ENCODE measurements at regions not wholly inside any gene's neighbourhood (a gene's known extent, or its start where the extent isn't known, plus 50 kb on each side); places are given as distances from the start of the nearest gene placed in this dataset.

DNA sequence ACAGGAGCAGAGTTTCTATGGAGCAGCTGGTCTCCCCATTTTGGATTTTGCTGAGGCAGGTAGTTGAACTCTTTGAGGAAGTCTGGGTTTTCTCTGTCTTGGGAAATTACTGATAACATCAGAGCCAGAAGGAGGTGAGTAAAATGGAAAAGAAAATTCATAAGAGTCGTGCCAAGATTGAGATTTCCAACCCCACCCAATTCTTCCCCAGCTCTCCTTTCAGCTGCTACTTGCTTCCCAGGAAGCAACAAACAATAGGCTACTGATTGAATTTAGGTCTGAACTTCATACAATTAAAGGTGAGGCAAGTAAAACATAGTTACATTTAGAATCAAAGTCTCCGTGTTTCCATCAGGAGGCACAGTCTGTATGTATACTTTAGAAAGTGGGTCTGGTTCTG, 54.6 kb upstream of the EOLA2 start:
- DNase-seq: no peak

DNA sequence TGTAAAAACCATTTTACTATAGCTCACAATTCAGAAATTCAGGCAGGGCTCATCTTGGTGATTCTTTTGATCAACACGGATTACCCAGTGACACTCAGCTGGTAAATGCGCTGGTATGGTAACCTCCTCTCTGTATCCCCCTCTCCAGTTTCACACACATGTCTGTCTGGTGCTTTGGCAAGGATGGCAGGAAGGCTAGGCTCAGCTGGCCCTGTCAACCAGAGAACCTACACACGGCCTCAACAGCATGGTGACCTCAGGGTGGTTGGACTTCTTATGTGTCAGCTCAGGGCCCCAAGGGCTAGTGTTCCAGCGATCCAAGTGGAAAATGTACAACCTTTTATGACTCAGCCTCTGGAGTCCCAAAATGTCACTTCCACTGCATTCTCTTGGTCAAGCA, 55.7 kb upstream of the EOLA2 start:
- no peak for DNase-seq

DNA sequence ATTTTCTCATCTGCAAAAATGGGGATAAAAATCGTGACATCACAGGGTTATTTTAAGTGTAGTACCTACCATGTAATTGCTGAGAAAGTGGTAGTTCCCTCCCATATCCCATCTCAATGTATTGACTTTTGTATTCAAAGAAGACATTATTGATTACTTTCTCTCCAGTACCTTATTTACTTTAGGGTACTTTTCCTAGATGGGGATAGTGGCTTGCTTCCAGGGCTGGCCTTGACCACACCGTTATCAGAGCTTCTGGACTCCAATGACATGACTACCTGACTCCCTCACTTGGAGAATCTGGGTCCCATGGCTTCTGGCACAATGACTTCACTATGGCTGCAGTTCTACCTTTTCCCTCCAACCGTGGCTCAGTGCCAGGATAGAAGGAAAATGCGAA, 58.2 kb upstream of the EOLA2 start:
- no peak for DNase-seq

DNA sequence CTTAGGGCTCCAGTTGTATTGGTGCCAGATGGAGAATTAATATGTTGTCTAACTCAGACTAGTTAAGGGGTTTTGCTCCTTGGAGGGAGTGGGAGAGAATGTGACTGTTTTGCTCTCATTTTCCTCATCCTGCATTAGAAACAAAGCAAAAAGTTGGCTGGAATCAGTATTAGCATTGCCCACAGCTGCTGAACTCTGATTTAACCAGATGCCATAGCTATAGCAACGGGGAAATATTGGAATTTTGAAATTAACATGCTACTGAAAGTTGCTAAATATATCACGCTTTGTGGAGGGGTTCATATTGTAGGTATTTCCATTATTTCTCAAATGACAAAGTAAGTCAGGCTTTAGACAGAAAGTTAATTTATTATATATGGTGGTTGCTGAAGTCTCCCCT, 66.7 kb upstream of the EOLA2 start:
- no peak for DNase-seq

DNA sequence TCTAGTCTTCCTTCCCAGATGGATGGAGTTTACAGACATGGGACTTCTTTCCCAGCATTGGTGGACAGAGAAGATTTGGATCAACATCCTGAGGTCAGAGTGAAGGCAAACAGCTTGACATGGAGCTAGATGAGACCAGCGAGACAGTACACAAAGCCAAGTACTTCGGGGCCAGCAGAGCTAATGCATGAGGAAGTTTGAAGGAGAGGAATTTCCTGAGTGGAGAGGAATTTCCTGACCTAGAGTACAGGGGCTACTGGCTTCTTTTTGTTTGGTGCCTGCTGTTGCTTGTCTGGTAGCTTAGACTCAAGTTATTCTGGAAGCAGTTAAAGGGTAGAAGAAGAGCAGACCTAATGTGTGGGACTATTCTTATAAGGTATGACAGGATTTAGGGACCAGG, 69.1 kb upstream of the EOLA2 start:
- no peak for DNase-seq

DNA sequence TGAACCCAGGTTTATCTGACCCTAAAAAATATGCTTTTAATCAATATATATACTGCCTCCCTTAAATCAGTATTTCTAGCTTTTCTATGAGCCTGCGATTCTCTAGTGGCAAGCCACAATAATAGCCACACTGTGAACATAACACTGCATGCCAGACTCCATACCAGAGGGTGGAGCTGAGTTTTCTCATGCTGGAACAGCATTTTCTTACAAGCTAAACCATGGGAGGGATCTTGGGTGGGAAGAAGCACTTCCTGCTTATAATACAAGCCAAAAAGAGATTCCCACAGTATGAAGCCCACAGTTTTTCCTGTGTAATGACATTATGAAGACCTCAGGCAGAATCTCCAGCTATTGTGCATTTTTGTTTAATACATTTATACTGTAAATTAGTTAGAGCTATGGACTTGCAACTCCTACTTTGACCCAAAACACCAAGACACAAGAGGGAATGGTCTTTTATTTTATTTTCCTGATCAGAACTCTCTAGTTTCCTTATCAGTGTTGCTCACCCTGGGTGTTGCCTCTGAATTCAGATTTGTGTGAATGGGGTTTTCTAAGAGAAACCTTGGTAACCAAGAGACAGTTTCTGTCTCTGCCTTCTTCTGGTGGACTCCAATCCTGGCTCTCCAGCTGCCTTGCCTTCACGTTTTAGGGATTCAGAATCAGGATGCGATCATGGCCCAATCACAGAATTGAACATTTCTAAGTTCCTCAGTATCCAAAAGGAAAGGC, 74.5 kb upstream of the EOLA2 start:
- no peak for DNase-seq

DNA sequence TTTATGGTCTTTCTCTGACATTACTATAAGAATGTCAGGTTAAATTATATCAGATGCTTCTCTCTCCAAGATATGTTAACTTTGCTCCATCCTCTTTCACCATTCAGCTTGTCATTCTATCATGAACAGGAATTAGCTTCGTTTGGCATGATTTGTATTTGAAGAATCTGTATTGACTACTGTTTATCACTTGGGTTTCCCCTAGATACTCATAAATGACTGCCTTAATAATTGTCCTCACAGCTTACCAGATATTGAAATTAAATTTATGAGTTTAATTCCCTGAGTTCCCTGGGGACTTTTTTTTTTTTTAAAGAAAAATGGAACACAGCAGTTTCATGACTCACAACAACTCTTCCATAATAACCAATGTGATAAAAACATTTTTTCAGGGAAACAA, 76.2 kb upstream of the EOLA2 start:
- DNase-seq: no peak

DNA sequence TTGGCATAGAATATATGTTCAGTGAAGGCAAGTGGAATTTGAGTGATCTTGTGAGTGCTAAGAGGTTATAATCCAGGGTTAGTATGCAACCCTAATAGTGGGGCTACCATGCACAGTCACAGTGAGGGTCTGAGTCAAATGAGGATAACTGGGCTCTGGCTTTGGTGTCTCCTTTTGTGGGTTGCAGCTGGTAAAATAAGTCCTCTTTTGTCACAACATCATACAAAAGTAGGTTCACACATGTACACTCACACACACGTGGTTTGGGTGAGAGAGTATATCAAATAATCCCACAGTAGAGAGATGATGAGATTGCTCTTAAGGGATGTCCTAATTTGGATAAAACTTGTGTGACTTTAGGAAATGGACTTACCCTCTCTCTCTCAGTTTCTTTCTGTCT, 79.6 kb upstream of the EOLA2 start:
- no peak for DNase-seq

DNA sequence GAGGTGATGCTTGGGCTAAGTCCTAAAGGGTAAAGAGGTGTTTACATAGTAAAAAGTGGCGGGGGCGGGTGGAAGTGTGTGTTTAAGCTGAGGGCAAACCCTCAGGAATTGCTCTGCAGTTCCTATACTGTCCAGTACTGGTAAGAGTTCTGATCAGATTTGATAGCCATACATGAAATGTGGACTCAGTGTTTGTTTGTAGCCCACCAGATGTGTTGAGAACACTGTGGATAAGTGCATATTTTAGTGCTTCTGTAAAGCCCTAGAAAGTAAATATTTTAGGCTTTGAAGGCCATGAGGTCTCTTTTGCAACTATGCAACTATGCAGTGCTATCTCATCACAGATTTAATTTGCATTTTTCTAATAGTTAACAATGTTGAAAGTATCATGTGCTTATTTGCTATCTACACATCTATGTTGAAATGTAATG, 80.7 kb upstream of the EOLA2 start:
- no peak for DNase-seq

DNA sequence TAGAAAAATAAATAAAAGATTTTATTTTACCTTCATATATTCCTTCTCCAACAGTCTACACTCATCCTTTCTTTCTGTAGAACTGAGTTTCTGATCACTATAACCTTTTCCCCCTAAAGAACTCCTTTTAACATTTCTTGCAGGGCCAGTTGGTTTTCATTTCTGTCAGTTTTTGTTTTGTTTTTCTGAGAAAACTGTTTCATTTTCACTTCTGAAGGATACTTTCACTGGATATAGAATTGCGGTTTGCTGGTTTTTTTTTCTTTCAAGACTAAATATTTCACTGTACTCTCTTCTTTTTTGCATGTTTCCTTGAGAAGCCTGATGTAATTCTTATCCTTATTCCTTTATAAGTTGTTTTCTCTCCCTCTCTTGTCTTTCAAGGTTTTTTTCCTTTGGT, 90.4 kb upstream of the EOLA2 start:
- no peak for DNase-seq

DNA sequence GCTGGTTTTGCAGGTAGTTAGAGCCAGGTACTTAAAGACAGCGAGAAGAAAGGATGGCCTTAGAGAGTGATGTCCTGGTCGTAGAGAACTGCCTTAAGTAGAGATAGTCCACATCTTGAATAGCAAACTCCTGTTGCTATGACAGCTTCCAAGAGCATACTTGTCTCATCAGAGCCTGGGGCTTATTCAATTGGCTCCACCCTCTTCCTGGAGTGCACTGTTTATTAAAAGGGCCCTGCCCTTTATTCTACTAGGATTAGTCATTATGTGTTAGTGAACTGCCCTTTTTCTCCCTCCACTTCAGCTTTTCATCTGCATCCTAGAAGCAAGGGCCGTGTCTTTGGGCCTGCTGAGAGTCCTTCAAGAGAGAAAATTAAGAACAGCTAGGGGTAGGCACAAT, 94.5 kb upstream of the EOLA2 start:
- peak; percentile 55 for DNase-seq

DNA sequence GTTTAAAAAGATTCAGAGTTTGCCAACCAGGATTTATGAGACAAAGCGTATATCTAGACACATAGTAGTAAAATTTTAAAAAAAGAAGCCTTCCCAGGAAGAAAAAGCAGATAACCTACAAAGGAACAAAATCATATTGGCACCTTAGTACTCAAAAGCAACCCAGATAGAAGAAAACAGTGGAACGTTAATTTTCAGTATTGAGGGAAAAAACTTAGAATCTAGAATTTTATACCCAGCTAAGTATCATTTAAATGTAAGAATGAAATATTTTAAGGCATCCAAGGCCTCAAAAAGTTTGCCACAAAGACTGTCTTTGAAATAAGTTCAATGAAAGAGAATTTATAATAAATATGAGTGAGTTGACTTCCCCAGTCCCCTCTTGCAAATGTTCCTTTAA, 96.5 kb upstream of the EOLA2 start:
- no peak for DNase-seq

DNA sequence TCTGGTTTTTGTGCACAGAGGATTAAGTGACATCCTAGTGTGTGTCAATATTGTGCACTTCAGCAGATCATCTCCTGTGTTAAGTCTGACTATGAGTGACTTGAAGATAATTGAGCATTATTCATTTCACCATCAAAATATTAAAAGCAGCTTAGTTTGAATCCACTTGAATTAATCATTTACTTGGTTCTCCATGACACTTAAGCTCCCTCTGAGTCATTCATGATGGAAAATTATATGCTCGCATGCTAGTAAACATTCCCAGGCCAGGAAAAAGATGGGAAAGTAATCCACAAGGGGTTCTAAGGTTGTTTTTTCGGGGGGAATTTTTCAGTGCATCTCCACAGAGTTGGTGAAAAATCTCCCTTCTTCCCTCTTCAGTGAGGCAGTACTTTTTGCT, 97.2 kb upstream of the EOLA2 start:
- no peak for DNase-seq

DNA sequence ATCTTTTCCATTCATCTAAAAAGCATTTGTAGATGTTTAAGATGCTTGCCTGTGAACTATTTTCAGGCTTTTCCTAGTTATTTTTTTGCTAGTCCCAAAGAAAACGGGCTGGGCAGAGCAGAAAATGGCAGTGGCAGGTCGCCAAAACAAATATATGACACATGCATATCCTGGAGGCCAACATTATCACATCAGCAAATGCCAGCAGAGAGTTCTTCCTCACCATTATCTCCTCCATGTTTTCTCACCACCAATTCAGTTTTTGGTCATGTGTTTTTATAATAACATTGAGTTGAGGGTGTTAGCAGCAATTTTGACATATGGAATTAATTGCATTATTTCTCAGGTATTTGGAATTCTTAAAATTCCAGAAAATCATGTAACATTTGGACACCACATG, 97.9 kb upstream of the EOLA2 start:
- DNase-seq: no peak

DNA sequence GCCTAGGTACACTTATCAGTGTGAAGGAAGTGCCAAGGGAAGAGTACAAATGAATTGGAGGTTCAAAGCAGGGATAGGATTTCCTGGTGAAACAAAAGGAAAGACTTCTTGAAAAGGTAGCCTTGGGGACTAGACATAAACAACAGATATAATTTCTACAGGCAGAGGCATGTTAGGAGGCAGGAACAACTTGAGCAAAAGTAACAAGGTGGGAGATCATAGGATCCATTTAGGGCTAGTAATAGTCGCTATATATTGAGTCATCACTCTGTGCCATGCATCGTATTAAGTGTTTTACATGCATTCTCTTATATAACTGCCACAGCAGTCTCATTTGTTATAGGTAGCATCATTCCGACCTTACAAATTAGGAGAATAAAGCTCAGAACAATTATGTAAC, 98.3 kb upstream of the EOLA2 start:
- DNase-seq: no peak

DNA sequence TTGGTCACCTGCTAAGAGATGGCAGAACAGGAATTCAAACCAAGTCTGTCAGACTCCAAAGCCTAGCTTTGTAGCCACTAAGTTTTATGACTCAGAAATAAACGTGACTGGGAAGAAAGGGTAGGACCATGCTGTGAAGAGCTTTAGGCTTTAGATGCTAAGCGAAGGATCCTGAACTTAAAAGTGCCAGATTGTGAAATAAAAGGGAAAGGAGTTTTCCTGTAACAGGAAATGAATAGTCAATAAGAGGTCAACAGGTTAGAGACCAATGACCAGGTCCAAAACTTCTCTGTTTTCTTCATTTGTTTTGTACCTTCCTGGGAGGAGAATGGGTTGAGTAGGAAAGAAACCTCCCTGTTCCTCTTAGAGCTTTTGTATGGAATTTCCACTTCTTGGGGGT, 98.8 kb upstream of the EOLA2 start:
- DNase-seq: no peak

DNA sequence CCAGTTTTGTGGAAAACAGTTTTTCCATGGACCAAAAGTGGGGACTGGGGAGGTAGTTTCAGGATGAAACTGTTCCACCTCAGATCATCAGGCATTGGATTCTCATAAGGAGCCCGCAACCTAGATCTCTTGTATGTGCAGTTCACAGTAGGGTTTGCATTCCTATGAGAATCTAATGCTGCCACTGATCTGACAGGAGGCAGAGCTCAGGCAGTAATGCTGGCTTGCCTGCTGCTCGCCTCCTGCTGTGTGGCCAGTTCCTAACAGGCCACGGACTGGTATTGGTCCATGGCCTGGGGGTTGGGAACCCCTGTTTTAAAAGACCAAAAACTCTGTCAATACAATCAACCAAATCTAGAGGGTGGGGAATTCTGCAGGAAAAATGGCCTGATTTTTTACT, 100.0 kb upstream of the EOLA2 start:
- no peak for DNase-seq

DNA sequence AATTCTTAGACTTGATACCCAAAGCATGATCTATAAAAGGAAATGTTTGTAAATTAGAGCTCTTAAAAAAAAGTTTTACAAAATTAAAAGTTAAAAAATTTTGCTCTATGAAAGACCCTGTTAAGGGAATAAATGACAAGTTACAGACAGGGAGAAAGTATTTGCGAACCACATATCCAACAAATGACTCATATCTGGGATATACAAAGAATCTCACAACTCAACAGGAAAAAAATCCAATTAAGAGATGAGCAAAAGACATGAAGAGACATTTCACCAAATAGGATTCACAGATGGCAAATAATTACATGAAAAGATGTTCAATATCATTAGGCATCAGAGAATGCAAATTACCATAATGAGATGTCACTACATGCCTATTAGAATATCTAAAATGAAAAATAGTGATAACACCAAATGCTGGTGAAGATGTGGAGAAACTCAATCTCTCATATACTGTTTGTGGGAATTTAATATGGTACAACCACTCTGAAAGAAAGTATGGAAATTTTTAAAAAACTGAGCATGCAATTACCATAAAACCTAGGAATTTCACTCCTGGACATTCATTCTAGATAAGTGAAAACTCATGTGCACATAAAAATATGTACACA, 100.8 kb upstream of the EOLA2 start:
- DNase-seq: no peak

DNA sequence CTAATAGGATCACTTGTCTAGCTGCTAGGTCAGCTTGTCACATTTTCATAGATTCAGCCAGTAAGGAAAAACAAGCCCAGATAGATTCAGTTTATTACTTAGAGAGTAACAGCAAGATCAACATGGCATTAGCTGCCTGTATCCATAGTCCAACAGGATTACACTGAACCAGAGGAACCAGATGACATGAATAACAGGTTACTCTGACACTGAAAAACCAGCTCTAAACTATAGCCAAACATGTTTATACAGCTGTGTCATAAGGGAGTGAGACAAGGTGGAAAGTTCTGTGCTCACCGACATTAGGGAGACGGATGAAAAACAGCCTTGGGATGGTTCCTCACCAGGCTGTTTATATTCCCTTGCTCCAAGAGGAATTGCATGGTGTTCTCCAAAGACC, 102.9 kb upstream of the EOLA2 start:
- no peak for DNase-seq

DNA sequence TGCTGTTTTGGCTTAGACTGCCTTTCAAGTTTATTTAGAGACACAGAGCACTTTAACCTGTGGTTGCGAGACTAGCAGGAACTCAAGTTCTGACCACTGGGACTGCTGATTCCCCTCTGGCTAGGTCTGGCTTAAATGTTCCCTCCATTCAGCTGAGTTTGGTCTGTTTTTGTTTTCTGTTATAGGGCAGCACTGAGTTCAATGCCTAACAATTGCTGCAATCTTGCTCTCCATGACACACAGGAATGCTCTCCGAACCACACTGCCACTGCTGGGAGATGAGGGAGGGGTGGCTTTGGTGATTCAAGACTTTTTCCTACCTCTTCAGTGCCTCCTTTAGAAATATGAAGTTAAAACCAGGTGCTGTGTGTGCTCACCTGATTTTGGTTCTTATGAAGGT, 106.3 kb upstream of the EOLA2 start:
- DNase-seq: no peak

DNA sequence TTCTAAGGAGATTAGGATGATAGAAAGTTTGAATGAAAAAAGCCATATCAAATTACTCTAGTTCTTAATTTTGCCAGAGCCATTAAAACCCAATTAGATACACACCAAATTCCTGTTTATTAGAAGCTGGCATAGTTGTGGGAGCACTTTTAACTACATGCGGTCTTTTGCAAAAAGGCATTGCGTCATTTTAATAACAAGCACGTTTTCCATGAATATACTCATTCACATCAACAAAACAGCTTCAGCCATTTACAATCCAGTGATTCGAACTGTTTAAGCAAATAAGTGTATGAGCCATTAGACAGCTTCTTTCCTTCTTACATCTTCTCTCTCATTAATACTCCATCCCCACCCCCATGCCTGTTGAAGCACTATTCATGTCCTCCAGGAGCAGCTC, 109.5 kb upstream of the EOLA2 start:
- DNase-seq: no peak

DNA sequence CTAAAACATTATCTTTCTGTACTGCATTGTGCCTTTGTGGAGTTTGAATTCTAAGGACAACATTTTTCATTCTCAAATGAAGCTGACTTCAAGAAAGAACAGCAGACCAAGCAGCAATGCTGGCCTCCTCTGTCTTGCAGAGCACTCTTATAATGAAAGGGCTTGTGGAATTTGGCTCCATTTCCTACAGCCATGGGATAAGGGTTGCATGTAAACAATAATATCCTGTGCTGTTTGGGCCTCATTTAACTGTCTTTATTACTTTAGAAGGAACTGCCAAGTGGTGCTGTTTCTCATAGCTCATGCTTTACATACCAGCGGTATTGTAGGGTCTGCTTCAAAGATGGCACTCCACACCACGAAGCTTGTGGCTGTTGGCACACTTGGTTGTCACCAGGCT, 111.4 kb upstream of the EOLA2 start:
- DNase-seq: no peak

DNA sequence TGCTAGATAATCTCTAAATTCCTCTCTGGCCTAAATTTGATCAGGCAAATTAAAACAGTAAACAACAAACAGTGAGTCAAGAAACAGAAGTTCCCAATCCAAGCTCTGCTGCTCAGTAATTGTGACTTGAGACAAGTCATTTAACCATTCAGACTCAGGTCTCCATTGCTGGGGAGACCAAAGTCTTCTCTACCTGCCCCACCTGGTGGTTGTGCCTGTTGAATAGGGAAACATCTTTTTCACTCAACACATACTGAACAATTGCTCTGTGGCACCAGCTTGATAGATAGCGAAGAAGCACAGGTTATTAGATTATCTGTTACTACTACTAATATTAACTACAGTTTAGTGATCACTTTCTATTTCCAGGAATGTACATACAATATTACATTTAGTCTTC, 112.1 kb upstream of the EOLA2 start:
- DNase-seq: no peak

DNA sequence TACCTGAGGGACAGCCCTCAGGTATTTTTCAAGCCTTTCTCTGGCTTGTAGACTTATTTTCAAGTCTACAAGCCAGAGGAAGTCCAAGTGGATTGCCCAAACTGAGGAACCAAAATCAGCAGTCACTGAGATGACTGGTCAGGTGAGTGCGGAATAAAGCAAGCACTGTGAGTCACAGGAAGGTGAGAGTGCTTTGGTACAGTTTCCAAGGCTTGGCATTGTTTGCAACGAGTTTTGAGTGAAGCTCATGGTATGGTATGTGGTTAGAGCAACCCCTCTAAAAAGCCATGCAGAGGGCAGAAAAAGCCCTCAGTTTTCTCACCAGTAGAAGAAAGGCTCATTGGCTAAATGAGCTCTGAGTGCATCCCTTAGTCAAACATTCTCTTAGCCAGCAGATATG, 112.8 kb upstream of the EOLA2 start:
- DNase-seq: no peak

DNA sequence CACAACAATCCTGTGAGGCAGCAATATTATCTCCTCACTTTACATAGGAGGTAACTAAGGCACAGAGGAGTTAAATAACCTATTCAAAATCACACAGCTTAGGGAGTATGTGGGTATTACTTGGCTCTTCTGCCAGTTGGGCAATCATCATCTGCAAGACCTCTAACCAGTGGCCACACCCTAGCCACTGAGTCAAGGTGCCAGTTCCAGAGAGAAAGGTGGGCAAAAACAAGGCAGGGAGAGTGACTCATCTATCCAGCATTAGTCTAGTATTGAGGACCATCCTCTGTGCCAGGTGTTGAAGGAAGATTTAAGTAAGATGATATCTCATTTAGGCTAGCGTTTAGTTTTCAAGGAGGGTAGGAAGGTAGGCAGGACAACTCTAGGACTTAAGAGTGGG, 113.9 kb upstream of the EOLA2 start:
- DNase-seq: no peak
